Suprapubic skin (tissue), 3 donors: ENCODE measurements at regions not wholly inside any gene's neighbourhood (a gene's known extent, or its start where the extent isn't known, plus 50 kb on each side); places are given as distances from the start of the nearest gene placed in this dataset.

ENCODE experiments used
- CTCF ChIP-seq, 2 donors: fragments of 200-600 bp in 1 of 2; fragments of 450-650 bp in 1 of 2; sonication (generic) in 1 of 2; IDR thresholded peaks; one replicate each; pipeline ENCODE4 v1.5.1; 2016 to 2019; ENCODE audit warnings: antibody characterized with exemption in 2 of 2, mild to moderate bottlenecking in 1 of 2, moderate library complexity in 1 of 2
- POLR2AphosphoS5 ChIP-seq, 3 donors: sonication (generic); formaldehyde crosslinking; IDR thresholded peaks; one replicate each; pipeline ENCODE4 v1.6.1; 2017; ENCODE audit warnings: antibody characterized with exemption in 3 of 3

DNA sequence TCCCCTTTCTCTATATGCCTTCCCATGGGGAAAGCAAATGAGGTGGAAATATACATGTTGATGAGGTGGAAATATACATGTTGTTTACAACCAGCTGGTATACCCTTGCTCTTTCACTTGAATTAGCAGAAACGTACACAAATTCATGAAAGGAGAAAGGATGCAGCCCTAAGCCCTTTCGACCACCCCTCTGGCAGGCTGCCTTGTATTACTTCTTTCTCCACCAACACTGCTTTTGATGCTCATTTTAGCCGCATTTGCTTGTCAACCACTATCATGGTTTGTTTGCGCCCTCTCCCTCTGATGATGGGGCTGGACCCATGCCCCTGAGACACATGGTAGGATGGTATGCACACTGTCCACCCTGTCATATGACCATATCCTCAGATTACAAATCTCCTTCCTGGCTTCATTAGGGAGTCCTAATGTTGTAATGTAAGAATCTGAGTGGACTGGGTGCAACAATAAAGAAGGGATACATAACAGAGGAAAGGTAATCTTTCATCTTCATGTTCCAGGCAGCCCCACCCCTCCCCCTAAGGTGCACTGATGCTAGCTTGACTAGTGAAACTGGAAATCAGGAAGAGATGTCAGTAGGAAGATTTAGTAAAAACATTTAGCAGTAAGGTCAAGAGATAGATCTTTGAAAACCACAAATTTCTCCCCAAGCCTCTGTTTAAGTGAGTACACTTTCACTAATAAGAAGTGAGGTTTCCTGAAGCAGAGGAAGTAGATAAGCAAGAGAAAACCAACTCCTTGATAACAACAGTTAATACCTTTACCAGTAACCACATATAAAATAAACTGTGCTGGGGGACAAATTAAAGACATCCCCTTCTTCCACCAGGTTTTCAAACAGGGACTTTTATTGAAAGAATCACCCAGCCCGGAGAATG is 536.8 kb upstream of the NRP1 start:
- TF ChIP-seq CTCF (IDR thresholded peaks at IDR 0.05) (no peak), POLR2AphosphoS5 (IDR thresholded peaks at IDR 0.05) (no peak)
